OCI-LY7 (cell line): ENCODE measurements at regions not wholly inside any gene's neighbourhood (a gene's known extent, or its start where the extent isn't known, plus 50 kb on each side); places are given as distances from the start of the nearest gene placed in this dataset.

Experiments
- CTCF ChIP-seq: fragments of 200-600 bp; sonication (generic); conservative IDR thresholded peaks from 2 replicates; pipeline ENCODE4 v1.5.1; 2014; ENCODE audit warnings: mild to moderate bottlenecking, antibody characterized with exemption, low read length, moderate library complexity, mixed read lengths
- EZH2phosphoT487 ChIP-seq: fragments of 200-600 bp; sonication (generic); IDR thresholded peaks from 2 replicates; pipeline ENCODE4 v1.6.1; 2018; ENCODE audit warnings: low read depth, borderline replicate concordance, mild to moderate bottlenecking, mixed run types, antibody characterized with exemption, low read length, moderate library complexity, mixed read lengths

DNA sequence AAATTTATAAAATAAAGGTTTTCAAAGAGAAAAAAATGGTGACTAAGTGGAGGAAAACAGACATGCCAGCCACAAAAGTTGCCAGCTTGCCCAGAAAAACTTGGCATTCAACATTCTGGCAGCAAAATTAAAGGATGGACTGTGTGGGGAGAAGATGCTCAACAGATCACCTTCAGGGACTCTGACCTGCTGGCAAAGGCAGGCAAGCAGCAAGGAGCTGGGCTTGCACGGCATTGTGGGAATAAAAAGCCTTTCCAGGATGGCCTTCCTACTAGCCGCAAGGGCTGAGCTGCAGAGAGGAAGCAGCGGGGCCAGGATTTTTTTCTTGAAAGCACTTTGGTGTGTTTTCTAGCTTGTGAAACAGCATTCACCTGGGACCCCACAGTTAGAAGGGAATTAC, 101.9 kb upstream of the CACNA2D3 start:
- TF ChIP-seq CTCF (no peak), EZH2phosphoT487 (no peak)
